Embryonic facial prominence (tissue), 1 donor: ENCODE measurements at regions not wholly inside any gene's neighbourhood (a gene's known extent, or its start where the extent isn't known, plus 50 kb on each side); places are given as distances from the start of the nearest gene placed in this dataset.
"Not testable (repeated sequence)": the region's sequence is repeated elsewhere in the genome, so short reads cannot be mapped to it uniquely, and the experiment has no call there.

ENCODE experiments used
- DNase-seq: peaks from one replicate; pipeline ENCODE4 v3.0.0-alpha.2; 2016; ENCODE audit errors: extremely low spot score

DNA sequence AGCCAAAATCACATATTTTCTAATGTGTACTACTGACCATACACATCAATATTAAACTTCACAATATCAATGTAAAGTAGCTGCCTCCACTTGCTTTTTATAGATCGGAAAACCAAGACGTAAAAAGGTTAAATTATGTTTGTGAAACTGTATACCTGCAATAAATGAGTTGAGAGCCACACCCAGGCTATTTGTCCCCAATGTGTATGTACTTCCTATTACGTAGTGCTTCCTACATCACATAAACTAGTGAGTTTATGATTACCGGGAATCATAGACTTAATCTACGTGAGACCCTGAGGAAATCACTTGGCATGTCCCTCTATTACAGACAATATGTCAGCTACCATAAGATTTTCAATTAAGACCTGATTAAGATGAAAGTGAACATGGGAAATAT is 903.4 kb downstream of the RAB28 start:
- DNase-seq, result no peak

DNA sequence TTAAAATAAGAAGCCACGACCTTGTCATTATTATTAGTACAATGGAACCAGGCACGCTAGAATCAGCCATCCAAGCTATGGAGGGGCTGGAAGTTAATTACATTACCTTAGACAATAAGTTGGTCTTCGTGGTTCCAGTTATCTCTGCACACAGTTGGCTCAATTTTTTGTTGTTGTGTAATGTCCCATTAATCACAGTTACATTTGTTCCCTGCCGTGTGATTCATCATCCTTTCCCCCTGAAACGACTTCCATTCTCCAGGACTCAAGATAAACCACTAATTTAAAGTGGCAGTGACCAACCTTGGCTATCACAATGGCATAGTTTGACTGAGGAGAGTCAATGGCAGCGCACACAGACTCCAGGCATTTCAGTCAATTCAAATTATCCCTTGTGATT is 905.0 kb downstream of the RAB28 start:
- no peak for DNase-seq

DNA sequence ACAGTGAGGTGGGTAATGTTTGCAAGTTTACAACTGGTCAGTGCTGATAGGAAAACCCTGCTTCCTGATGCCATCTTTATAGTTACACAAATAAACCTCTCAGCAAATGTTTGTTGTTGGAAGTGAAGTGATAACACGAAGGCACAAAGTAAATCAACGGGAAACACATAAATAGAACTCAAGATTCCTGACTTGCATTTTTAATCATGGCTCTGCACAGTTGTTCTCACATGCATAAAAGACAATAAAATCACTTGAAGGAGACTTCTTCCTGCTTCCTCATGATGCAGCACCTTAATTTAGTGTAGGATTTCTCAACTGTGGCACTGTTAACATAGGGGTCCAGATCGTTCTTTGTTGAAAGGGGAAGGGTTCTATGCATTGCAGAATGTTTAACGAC is 907.7 kb downstream of the RAB28 start:
- no peak for DNase-seq

DNA sequence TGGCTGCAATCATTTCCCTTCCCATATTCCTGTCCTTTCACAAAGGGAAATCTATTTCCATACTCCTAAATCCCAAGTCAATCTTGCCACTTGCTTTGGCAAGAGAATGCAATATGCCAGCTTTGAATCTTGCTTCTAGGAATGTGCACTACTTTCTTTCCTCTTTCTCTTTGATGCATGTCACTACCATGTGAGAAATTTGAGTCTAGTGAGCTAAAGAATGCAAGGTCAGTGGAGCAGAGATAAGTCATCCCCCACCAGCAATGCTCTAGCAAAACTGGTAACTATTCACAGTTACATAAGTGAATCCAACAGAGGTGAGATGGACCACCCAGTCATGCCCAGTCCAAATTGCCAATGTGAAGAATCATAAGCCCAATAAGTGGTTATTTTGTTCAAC is 910.4 kb downstream of the RAB28 start:
- DNase-seq, result no peak

DNA sequence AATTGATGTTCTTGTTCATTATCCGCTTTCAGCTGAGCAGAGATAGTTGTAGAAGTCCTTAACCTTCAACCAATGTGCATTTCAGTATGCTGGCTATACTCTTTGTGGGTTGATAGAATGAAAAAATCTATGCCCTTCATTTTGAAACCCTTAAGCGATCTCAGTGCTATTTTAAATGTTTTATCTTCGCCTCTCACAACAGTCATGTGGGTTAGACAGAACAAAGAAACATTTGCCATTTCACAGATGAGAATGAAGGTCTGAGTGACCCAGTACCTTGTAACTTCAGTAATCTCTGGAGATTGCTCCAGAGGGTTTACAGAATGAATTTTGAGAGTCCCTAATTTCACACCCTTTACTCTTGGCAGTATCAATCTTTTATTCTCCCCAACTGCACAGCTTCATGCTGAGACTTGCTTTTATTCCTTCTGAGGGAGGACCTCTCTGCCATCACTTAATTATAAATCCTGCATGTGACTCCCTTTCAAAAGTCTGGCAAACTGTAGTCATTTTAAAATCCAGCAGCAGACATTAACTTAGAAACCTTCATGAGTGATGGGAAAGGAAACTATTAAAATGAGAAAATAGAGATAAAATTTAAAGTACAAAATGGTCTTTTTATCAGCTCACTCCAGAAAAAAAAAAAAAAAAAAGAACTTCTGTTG is 921.5 kb downstream of the RAB28 start:
- no peak for DNase-seq

DNA sequence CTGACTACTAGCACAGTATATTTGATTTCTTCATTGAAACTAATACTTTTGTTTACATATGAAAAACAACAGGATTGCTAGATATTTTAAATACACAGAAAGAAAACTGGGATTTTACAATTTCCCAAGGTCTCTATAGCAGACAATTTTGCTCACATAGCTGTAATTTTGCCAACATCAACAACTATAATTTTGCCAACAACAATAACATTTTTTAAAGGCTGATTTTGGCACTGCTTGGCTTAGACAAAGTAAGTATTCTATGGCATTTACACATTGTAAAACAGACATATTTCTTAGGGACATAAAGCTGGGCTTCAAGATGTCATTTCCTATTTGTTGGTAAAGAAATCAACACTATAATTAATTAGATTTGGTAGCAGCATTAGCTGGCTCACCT is 922.1 kb downstream of the RAB28 start:
- no peak for DNase-seq

DNA sequence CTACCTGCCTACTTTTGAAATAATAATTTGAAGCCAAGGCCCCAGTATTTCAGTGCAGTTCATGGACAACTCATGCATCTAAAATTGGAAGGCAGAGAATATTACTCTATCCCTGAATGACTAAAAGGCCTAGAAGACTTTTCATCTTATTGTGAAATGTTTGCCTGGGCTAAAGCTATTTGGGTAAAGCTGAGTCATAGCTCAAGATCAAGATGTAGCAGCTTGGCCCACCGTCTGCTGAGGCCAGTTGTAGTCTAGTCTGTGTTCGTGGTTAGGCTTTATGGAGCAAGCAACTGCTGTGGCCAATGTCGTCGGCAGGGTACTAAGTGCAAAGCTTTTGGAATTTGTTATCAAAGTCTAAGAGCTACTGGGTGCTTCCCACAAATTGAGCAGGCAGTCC is 929.1 kb downstream of the RAB28 start:
- DNase-seq, result no peak

DNA sequence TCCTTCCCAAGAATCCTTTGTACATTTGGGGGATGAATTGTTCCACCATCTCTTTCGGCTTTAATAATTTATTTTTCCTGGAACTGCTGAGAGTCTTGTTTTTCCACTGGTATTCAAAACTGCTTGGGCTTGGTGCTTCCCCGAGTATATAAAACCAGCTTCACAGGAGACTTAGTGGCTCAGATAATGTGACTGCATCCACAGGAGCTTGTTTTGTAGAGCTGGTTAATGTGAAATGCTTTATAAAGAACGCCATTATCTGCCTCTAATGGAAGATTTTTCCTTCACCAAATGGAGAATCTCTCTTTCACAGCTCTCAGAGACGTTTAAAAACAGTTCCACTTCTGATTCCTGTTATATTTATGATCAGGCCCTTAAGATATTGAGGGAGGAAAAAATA is 935.5 kb downstream of the RAB28 start:
- DNase-seq, result no peak

DNA sequence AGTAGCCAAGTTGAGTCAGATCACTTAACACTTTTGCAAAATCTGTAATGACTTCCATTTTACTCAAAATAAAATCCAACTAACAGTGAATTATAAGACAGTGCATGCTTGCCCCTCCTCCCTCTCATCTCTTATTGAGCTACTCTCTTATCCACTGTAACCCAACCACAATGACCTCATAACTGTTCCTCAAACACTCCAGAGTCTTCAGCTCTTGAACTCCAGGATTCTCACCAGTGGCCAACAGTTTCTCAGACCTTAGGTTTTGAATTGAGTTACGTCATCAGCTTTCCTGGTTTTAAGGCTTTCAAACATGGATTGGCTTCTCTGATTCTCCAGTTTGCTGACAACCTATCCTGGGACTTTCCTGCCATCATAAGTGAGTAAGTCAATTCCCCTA is 938.3 kb downstream of the RAB28 start:
- DNase-seq, result no peak

DNA sequence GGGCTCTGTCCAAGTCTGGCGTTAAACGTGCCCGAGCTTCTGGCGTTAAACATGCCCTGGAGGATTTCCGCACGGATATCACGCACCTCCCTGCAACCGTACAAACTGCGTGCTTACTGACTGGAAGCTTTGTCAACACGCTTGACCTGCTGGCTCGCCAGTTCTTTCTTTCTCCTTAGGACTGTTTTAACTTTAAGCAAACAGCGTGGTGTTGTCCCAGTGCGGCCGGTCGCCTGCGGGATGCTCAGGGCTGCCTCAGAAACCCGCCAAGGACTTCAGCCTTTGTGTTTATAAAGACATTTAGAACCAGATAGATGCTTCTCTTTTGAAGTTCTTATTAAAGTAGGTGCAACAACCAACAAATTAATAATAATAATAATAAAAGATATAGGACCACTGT is 946.0 kb downstream of the RAB28 start:
- no peak for DNase-seq

DNA sequence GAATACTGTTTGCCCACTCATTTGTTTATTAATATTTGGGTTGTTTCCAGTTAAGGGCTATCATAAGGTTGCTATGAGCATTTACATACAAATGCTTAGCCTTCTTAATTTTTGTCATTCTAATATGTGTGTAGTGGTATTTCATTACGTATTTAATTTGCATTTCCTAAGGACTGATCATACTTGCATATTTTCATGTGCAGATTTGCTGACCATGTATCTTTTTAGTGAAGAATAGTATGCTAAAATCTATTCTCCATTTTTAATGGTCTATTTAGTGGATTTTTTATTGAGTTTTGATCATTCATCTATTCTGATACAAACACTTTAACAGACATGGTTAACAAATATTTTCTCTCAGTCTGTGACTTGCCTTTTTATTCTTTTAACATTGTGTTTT is 949.5 kb downstream of the RAB28 start:
- DNase-seq, result no peak

DNA sequence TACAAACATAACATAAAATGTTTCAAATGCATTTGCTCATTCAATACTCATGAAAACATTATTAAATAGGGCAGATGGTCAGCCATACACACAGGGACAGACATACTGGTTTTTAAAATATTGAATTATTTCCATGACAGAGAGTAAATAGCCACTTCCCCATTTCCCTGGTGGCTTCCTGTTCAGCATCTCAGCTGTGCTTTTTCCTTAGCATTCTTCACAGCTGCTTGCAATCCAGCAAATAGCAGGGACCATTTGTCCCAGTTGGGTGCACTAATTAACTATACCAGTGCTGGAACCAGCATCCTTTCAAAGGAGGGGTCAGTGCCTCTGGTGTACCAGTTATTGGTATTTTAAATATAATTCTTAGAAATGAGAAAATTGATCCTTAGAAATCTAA is 964.7 kb downstream of the RAB28 start:
- DNase-seq, result no peak

DNA sequence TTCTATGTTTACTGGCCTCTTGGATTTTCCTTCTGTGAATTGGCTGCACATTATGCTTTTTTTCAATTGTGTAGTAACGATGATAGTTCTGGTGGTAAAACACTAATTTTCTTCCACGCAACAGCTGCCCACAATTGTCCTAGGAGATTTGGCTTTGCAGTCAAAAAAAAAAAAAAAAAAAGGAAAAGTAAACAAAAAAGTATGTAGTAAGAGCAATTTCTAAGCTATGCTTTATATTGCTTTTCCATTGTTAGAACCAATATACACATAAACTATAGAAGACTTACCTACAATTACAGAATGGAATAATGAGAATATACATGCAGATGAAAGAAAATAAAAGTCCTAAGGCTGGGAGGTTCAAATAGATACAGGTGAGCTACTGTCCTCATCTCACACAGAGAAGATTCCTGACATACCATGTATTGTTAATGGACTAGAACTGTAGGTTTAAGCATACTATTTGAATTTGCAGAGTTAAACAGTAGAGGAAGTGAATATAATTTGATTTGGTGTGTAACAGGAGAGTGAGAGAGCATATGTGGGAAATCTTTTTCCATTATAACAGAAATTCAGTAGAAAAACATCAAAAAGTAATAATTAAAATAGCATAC is 976.2 kb downstream of the RAB28 start:
- no peak for DNase-seq

DNA sequence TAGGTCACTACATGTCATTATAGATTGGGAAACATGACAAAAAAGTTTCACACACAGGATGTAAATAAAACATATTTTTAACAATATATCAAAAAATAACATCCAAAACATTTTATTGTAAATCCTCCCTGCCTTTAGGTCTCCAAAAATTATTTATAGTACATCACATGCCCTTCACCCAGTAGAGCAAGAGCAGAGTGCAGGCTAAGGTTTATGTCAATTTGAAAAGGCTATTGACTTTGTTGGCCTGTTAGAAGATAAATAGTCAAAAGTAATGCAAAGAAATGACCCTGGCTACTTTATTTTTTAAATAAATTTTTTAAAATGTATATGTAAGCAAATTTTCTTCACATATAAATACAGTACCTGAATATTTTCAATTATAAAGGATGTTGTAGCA is 983.7 kb downstream of the RAB28 start:
- DNase-seq, result no peak

DNA sequence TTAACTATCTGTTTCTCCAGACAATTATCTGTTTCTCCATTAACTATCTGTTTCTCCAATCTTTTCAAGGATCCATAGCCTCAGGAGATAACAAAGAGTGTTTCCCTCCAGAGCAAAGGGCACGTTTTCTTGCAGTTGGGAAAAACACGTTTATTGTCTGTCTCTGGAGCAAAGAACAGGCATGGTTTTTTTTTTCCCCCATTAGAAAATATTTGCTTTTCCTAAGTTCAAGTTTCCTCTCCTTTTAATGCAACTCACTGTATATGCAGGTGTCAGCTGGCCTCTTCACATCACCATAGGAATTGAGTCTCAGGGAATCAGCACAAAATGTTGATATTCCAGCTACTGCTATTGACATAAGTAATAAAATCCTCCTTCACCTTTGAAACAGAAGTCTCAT is 984.4 kb downstream of the RAB28 start:
- DNase-seq, result no peak

DNA sequence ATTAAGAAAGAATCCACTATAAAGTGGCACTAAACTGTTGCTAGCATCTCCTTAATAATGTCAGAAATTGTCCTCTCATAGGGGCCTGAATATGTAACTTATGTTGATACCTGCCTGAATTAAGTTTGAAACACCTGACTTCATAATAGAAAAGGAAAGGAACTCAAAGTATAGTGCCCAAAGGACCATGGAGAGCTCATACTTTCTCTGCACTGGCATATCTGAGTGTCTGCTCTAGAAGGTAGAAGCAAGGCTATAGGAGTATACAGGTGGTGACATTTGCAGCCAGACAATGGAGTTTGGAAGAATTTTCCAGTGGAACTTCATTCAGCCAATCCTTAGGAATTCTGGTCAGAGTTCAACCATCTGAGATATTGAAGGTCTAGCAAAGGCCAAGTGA is 988.9 kb downstream of the RAB28 start:
- DNase-seq, result no peak

DNA sequence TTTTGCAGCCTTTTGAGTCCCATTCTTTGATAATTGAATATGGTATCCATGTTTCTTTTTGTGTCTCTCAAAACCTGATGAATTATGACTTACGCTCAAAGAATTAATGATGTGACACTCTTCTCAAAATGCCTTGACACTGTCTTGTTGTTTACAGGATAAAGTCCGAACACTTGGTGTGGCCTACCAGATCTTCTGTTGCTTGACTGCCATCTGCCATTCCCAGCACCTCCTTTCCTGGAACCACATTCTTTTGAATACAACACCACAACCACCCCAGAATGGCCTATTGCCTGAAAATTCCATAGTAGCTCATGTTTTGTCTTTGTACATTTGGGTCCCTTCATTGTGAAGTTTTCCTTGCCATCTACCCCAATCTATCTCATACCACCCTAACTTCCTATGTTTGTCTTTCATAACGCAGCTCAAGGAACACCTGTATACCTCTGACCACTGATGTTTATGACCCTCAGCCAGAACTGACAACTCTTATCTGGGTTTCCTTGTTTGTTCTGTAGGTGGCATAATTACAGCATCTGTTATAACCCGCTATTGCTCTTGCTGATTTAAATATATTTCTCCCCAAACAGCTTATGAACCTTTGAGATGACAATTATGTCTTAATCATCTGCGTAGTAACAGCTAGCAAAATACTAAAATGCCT is 991.3 kb downstream of the RAB28 start:
- no peak for DNase-seq

DNA sequence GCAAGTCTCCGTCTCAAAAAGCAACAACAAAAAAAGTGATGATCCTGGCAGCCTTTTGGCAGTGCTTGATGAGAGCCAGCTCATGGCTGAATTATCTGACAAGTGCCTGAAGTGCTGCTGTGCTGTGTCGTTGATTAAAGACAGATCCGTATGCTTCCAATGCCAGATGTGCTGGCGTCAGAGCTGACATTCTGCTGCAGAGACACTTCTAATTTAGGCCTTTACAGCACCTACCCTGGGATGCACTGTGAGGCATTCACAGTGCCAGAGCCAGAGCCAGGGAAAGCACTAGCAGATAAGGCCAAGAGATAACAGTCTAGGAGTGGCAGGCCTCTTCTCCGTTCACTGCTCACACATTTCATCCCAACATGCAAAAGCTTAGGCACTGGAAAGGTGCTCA is 995.5 kb downstream of the RAB28 start:
- DNase-seq, result no peak

DNA sequence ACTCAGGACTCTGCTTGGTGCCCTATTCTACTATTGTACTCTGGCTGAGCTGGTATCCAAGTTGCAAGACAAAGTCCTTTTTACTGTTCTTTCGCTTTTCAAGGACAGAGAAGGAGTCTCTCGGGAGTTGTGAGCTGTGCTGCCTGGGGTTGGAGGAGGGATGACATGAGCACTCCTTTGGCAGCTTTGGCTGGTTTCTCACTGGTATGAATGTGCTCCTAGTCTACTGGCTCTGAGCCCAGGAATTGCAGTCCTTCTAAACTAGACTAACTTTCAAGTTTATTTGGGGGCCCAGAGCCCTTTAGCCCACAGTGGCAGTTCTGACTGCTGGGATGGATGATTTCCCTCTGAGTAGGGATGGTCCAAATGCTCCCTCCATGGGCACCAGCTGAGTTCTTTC is 997.1 kb downstream of the RAB28 start:
- DNase-seq, result no peak

DNA sequence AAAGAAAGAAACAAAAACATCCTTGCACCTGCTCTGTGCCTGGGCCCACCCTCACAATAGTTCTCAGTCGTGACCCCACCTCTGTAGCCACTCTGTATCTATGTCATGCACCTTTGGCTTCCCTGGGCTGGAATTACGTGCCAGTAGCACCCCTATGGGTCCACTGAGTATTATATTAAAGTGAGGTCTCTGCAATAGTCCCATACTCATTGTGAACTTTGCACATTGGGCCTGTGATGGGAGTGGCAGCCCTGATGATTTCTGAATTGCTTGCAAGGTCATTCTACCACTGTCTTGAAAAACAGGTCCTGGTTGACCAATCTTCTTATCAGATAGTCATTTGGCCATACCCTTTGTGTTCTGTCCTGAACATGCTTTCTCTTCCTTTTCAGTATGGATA is 1012.1 kb downstream of the RAB28 start:
- DNase-seq, result no peak

DNA sequence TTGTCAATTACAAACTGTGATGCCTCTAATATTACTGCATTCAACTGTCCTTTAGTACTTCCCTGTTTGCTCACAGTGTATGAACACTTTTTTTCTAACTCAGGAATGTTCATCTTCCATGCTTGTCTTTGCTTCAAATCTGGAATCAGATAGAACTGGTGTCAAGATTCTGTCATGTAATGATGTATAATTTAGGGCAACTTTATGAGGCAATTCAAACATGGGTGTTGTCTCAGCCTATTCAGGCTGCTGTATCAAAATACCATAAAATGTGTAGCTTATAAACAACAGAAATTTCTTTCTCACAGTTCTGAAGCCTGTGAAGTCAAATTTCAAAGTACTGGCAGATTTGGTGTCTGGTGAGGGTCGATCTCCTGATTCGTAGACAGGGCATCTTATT is 1012.9 kb downstream of the RAB28 start:
- no peak for DNase-seq

DNA sequence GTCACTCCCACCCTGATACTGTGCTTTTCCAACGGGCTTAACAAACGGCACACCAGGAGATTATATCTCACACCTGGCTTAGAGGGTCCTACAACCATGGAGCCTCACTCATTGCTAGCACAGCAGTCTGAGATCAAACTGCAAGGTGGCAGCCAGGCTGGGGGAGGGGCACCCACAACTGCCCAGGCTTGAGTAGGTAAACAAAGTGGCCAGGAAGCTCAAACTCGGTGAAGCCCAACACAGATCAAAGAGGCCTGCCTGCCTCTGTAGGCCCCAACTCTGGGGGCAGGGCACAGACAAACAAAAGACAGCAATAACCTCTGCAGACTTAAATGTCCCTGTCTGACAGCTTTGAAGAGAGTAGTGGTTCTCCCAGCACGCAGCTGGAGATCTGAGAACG is 1022.6 kb downstream of the RAB28 start:
- not testable (repeated sequence) for DNase-seq

DNA sequence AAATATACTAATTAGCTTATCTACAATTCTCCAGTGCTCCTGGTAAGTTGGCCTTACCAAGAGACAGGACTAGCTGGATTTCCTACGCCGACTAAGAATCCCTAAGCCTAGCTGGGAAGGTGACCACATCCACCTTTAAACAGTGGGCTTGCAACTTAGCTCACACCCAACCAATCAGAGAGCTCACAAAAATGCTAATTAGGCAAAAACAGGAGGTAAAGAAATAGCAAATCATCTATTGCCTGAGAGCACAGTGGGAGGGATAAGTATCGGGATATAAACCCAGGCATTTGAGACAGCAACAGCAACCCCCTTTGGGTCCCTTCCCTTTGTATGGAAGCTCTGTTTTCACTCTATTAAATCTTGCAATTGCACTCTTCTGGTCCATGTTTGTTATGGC is 1025.0 kb downstream of the RAB28 start:
- DNase-seq, result no peak

DNA sequence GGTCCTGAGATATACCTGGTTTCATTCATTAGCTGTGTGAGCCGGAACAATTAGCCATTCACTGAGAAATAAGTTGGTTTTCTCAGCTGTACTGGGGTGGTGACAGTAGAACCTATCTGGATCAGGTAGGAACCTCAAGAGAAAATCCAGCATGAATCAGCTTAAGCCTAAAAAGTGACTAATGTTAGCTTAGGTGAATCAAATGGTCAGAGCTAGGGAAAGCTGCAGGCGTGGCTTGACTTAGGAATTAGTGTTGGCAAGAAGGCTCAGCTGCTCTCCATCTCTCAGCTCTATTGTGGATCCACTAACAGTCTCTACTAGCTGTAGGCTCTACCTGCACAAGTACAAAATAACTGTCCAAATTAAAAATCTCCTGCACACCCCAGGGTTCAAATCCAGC is 1025.5 kb downstream of the RAB28 start:
- no peak for DNase-seq
